OCI-LY7 (cell line): ENCODE measurements at regions not wholly inside any gene's neighbourhood (a gene's known extent, or its start where the extent isn't known, plus 50 kb on each side); places are given as distances from the start of the nearest gene placed in this dataset.

Experiments
- BruUV-seq: library from RNA; stranded (reverse); fragments of 400-500 nt; replicated peaks from 2 replicates; lab custom pipeline; 2021; lab: Mats Ljungman, UMichigan
- CTCF ChIA-PET: fragments of 300-600 bp; sonication (Branson Sonifier 250); formaldehyde crosslinking; loops from one replicate; lab custom pipeline; 2022; ENCODE audit warnings: antibody characterized with exemption; ENCODE audit not compliant: unreplicated experiment; lab: Charles Lee
- POLR2A ChIA-PET: fragments of 300-600 bp; sonication (Branson Sonifier 250); formaldehyde crosslinking; loops from one replicate; lab custom pipeline; 2022; ENCODE audit warnings: antibody characterized with exemption; lab: Charles Lee
- DNase-seq: peaks from one replicate; pipeline ENCODE4 v3.0.0-alpha.2; 2015; ENCODE audit warnings: low spot score
- H2AFZ ChIP-seq: fragments of 200-600 bp; sonication (generic), shearing (Covaris generic); 2 replicates; pipeline ENCODE4 v1.6.1; 2014; ENCODE audit warnings: mild to moderate bottlenecking, antibody characterized with exemption, low read length, moderate library complexity
- H3K27ac ChIP-seq: fragments of 200-600 bp; sonication (generic); 2 replicates; pipeline ENCODE4 v1.5.1; 2014; ENCODE audit warnings: mixed run types, low read depth, mild to moderate bottlenecking, moderate library complexity, low read length, inconsistent platforms; ENCODE audit not compliant: poor library complexity, severe bottlenecking
- H3K36me3 ChIP-seq: fragments of 200-600 bp; sonication (generic); 2 replicates; pipeline ENCODE4 v1.6.1; 2014; ENCODE audit warnings: mild to moderate bottlenecking, antibody characterized with exemption, low read length, moderate library complexity, mixed read lengths; ENCODE audit not compliant: insufficient read depth
- H3K4me1 ChIP-seq: fragments of 200-600 bp; sonication (generic); 2 replicates; pipeline ENCODE4 v1.5.1; 2014; ENCODE audit warnings: mild to moderate bottlenecking, low read length; ENCODE audit not compliant: insufficient read depth, poor library complexity, severe bottlenecking
- H3K4me2 ChIP-seq: fragments of 200-600 bp; sonication (generic); 2 replicates; pipeline ENCODE4 v1.6.1; 2014; ENCODE audit warnings: mild to moderate bottlenecking, low read length
- H3K4me3 ChIP-seq: fragments of 200-600 bp; sonication (generic); 2 replicates; pipeline ENCODE4 v1.5.1; 2014; ENCODE audit warnings: mild to moderate bottlenecking, low read depth, low read length; ENCODE audit not compliant: poor library complexity, severe bottlenecking
- H3K79me2 ChIP-seq: fragments of 200-600 bp; sonication (generic); 2 replicates; pipeline ENCODE4 v1.6.1; 2016; ENCODE audit warnings: low read depth, mild to moderate bottlenecking, low read length, moderate library complexity, mixed read lengths; ENCODE audit not compliant: insufficient read depth
- H3K9me2 ChIP-seq: fragments of 200-600 bp; sonication (generic); 2 replicates; pipeline ENCODE4 v1.6.1; 2016; ENCODE audit warnings: mild to moderate bottlenecking, low read length, mixed read lengths; ENCODE audit not compliant: insufficient read depth
- H3K9me3 ChIP-seq: fragments of 200-600 bp; sonication (generic); 2 replicates; pipeline ENCODE4 v1.6.1; 2014; ENCODE audit warnings: mild to moderate bottlenecking, mixed run types, low read length, mixed read lengths
- H4K20me1 ChIP-seq: fragments of 200-600 bp; sonication (generic); 2 replicates; pipeline ENCODE4 v1.6.1; 2014; ENCODE audit warnings: mild to moderate bottlenecking, antibody characterized with exemption, low read length, moderate library complexity, mixed read lengths; ENCODE audit not compliant: insufficient read depth
- EZH2phosphoT487 ChIP-seq: fragments of 200-600 bp; sonication (generic); IDR thresholded peaks from 2 replicates; pipeline ENCODE4 v1.6.1; 2018; ENCODE audit warnings: low read depth, borderline replicate concordance, mild to moderate bottlenecking, mixed run types, antibody characterized with exemption, low read length, moderate library complexity, mixed read lengths
- intact Hi-C: fragments of 100-400 bp; cut with micrococcal nuclease; formaldehyde crosslinking; loops from one replicate; pipeline ENCODE4 v1.10.0; 2022; ENCODE audit not compliant: unreplicated experiment
- TF ChIP-seq, protein P1 (sequence below): fragments of 200-600 bp; sonication (generic); conservative IDR thresholded peaks from 2 replicates; pipeline ENCODE4 v1.5.1; 2014; ENCODE audit warnings: mild to moderate bottlenecking, antibody characterized with exemption, low read length, moderate library complexity, mixed read lengths

DNA sequence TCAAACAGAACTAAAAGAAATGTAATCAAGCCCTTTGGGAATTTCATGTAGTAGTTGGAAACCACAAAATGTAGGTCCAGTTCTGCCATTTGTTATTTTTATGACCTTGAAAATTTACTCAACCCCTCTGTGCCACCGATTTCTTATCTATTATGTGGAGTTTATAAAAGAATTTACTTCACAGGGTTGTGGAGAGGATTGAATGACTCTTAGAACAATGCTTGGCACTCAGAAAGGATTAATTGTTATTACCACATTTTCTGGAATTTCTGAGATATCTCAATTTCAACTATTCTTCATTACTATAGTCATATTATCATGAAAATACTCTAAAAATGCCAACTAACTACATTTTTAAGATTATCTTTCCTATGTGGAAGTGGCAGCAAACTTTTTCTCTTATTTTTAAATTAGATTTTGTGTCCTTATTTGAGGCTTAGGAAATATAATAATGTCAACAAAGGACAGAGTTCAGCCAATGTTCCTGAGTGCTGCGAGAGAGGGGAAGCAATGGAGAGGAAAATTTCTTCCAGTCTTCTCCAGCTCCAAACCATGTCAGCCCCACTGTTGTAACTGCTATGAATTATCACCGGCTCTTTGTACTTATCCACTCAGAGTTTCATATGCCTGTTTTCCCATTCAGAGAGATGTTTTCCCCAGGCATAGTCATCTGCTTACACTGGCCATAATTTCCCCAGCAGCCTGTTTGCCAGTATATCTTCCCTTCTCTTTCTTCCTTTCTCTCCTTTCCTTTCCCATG lies 525.6 kb downstream of the SPATA31D1 start:
- H3K27ac ChIP-seq: no peak overlapping the region
- H3K9me3 ChIP-seq: no peaks in the 10 kb centered on the region
- ChIA-PET CTCF (no interaction called here), POLR2A (no interaction called here)
- no peaks in the 10 kb centered on the region for H3K4me1 ChIP-seq
- H3K9me2 ChIP-seq: no peaks in the 10 kb centered on the region
- no peak overlapping the region for H2AFZ ChIP-seq
- no peak overlapping the region for H3K4me2 ChIP-seq
- no peaks in the 10 kb centered on the region for H3K36me3 ChIP-seq
- H4K20me1 ChIP-seq: no peaks in the 10 kb centered on the region
- BruUV-seq: no TSS peak
- intact Hi-C loops: no loop called here
- no peak for DNase-seq
- no peaks in the 10 kb centered on the region for H3K79me2 ChIP-seq
- H3K4me3 ChIP-seq: no peak overlapping the region
- TF ChIP-seq EZH2phosphoT487: no peak
- TF ChIP-seq, protein P1, sequence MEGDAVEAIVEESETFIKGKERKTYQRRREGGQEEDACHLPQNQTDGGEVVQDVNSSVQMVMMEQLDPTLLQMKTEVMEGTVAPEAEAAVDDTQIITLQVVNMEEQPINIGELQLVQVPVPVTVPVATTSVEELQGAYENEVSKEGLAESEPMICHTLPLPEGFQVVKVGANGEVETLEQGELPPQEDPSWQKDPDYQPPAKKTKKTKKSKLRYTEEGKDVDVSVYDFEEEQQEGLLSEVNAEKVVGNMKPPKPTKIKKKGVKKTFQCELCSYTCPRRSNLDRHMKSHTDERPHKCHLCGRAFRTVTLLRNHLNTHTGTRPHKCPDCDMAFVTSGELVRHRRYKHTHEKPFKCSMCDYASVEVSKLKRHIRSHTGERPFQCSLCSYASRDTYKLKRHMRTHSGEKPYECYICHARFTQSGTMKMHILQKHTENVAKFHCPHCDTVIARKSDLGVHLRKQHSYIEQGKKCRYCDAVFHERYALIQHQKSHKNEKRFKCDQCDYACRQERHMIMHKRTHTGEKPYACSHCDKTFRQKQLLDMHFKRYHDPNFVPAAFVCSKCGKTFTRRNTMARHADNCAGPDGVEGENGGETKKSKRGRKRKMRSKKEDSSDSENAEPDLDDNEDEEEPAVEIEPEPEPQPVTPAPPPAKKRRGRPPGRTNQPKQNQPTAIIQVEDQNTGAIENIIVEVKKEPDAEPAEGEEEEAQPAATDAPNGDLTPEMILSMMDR: no peak

DNA sequence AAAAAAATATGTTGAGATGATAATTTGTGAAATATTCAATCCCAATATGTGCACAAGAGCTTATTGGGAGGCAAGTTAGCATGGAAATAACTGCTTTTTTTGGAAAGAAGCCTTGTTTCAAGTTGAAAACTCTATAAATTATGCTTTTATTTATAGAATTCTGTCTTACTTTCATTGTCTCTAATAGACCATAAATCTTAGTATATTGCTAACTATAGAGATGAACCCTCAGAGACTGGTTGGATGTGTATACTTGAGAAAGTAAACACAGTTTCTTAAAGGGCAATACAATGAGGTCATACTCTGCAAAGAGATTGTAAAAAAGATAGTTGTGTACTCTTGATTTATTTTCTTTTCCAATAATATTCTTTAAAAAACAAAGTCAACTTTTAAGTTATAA lies 530.3 kb downstream of the SPATA31D1 start:
- no peak overlapping the region for H2AFZ ChIP-seq
- H3K36me3 ChIP-seq: no peaks in the 10 kb centered on the region
- TF ChIP-seq, protein P1: no peak
- no peak for TF ChIP-seq EZH2phosphoT487
- H3K4me2 ChIP-seq: no peak overlapping the region
- no TSS peak for BruUV-seq
- H3K9me2 ChIP-seq: no peaks in the 10 kb centered on the region
- no peaks in the 10 kb centered on the region for H3K9me3 ChIP-seq
- CTCF ChIA-PET: no interaction called here
- intact Hi-C loops: no loop called here
- no peaks in the 10 kb centered on the region for H4K20me1 ChIP-seq
- POLR2A ChIA-PET: interaction anchor here (1.3 kb wide), 1 partner anchor 23 kb away, joined by 3 read pairs; no protein-coding TSS in a partner anchor
- no peak overlapping the region for H3K27ac ChIP-seq
- H3K79me2 ChIP-seq: no peaks in the 10 kb centered on the region
- no peak overlapping the region for H3K4me3 ChIP-seq
- H3K4me1 ChIP-seq: no peaks in the 10 kb centered on the region
- no peak for DNase-seq

DNA sequence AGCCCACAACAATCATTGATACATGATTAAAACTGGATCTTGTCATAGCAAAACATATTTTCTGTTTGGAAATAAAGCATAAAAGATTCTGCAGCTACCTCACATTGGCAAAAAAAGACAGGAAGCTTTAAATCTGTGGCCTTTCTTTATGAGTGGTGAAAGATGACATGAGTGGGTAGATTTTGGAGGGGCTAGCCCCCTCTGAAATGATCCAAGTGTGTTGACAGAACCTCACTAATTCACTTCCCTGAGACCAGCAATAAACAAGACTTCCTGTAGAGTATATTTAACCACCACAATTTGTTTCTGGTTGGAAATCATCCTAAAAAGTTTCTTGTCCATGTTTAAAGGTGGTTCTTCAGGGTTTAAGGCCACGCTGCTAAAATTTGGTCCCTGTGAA lies 530.8 kb downstream of the SPATA31D1 start:
- TF ChIP-seq, protein P1: no peak
- no peak for TF ChIP-seq EZH2phosphoT487
- POLR2A ChIA-PET: interaction anchor here (1.3 kb wide), 1 partner anchor 24 kb away, joined by 3 read pairs; no protein-coding TSS in a partner anchor
- intact Hi-C loops: no loop called here
- Histone ChIP-seq H4K20me1 (no peaks in the 10 kb centered on the region), H3K4me3 (no peak overlapping the region), H3K9me3 (no peaks in the 10 kb centered on the region), H3K36me3 (no peaks in the 10 kb centered on the region), H3K4me1 (no peaks in the 10 kb centered on the region), H3K79me2 (no peaks in the 10 kb centered on the region), H3K9me2 (no peaks in the 10 kb centered on the region), H2AFZ (no peak overlapping the region), H3K4me2 (no peak overlapping the region), H3K27ac (no peak overlapping the region)
- no TSS peak for BruUV-seq
- CTCF ChIA-PET: no interaction called here
- no peak for DNase-seq
